GM18508 (cell line): ENCODE measurements at regions not wholly inside any gene's neighbourhood (a gene's known extent, or its start where the extent isn't known, plus 50 kb on each side); places are given as distances from the start of the nearest gene placed in this dataset.

Experiments used
- ATAC-seq: cut with Tn5 transposase; IDR thresholded peaks from one replicate; pipeline ENCODE4 v1.9.1; 2021; ENCODE audit warnings: moderate number of reproducible peaks; ENCODE audit not compliant: insufficient read depth, unreplicated experiment

- ATAC-seq: no peak
Observed at GRCh38 chr21:16837321-16837720, 675.5 kb upstream of the CXADR start.

GRCh38 chr21:16837721-16838120 lies 675.1 kb upstream of the CXADR start:
- ATAC-seq: no peak

- no peak for ATAC-seq
Observed at GRCh38 chr21:16838331-16838730, 674.5 kb upstream of the CXADR start.

- no peak for ATAC-seq
Observed at GRCh38 chr21:16840538-16840937, 672.3 kb upstream of the CXADR start.

- no peak for ATAC-seq
Observed at GRCh38 chr21:16841975-16842695, 670.7 kb upstream of the CXADR start.

- ATAC-seq: no peak
Observed at GRCh38 chr21:16842696-16843035, 670.2 kb upstream of the CXADR start.

GRCh38 chr21:16847211-16847610 lies 665.6 kb upstream of the CXADR start:
- no peak for ATAC-seq

GRCh38 chr21:16851054-16851453 lies 661.8 kb upstream of the CXADR start:
- ATAC-seq: no peak

GRCh38 chr21:16855164-16855667 lies 657.6 kb upstream of the CXADR start:
- ATAC-seq: no peak

GRCh38 chr21:16863362-16863905 lies 649.4 kb upstream of the CXADR start:
- no peak for ATAC-seq

GRCh38 chr21:16863908-16864307 lies 648.9 kb upstream of the CXADR start:
- ATAC-seq: no peak

- ATAC-seq: no peak
Observed at GRCh38 chr21:16865632-16866031, 647.2 kb upstream of the CXADR start.

- ATAC-seq: no peak
Observed at GRCh38 chr21:16866851-16867250, 646.0 kb upstream of the CXADR start.

GRCh38 chr21:16870103-16870502 lies 642.7 kb upstream of the CXADR start:
- ATAC-seq: no peak

- ATAC-seq: no peak
Observed at GRCh38 chr21:16872616-16873015, 640.2 kb upstream of the CXADR start.

GRCh38 chr21:16873176-16873575 lies 639.7 kb upstream of the CXADR start:
- no peak for ATAC-seq

- no peak for ATAC-seq
Observed at GRCh38 chr21:16873596-16873995, 639.2 kb upstream of the CXADR start.

- ATAC-seq: no peak
Observed at GRCh38 chr21:16879479-16879878, 633.4 kb upstream of the CXADR start.

- ATAC-seq: no peak
Observed at GRCh38 chr21:16891821-16892220, 621.0 kb upstream of the CXADR start.

GRCh38 chr21:16900685-16901084 lies 612.2 kb upstream of the CXADR start:
- ATAC-seq: no peak

- ATAC-seq: no peak
Observed at GRCh38 chr21:16908077-16908476, 604.8 kb upstream of the CXADR start.
